Tibial artery (tissue), 4 donors: ENCODE measurements at regions not wholly inside any gene's neighbourhood (a gene's known extent, or its start where the extent isn't known, plus 50 kb on each side); places are given as distances from the start of the nearest gene placed in this dataset.

Experiments
- DNase-seq, 2 donors: peaks; one replicate each; pipeline ENCODE4 v3.0.0-alpha.2; 2019
- H3K27ac ChIP-seq, 2 donors: fragments of 200-600 bp; sonication (generic) in 1 of 2; 1 replicate in 1 of 2; 2 replicates in 1 of 2; pipeline ENCODE4 v1.5.1; 2018 to 2019; ENCODE audit warnings: mild to moderate bottlenecking in 1 of 2
- H3K27me3 ChIP-seq, 2 donors: fragments of 200-600 bp; sonication (generic) in 1 of 2; one replicate each; pipeline versions ENCODE4 v1.5.1 to v1.6.0; 2016 to 2019
- H3K36me3 ChIP-seq, 3 donors: fragments of 200-600 bp; sonication (generic) in 2 of 3; one replicate each; pipeline ENCODE4 v1.5.1; 2016 to 2019; ENCODE audit warnings: mild to moderate bottlenecking in 2 of 3
- H3K4me1 ChIP-seq, 4 donors: fragments of 200-600 bp; sonication (generic) in 2 of 4; 1 replicate in 3 of 4; 2 replicates in 1 of 4; pipeline ENCODE4 v1.5.1; 2016 to 2019
- H3K4me3 ChIP-seq, 2 donors: fragments of 200-600 bp; sonication (generic) in 1 of 2; 1 replicate in 1 of 2; 2 replicates in 1 of 2; pipeline ENCODE4 v1.5.1; 2018 to 2019; ENCODE audit warnings: mild to moderate bottlenecking in 2 of 2
- H3K9me3 ChIP-seq, 3 donors: fragments of 200-600 bp; sonication (generic) in 1 of 3; one replicate each; pipeline ENCODE4 v1.5.1; 2016 to 2019
- CTCF ChIP-seq, 2 experiments: fragments of 200-600 bp in 1 of 2; fragments of 450-650 bp in 1 of 2; IDR thresholded peaks; one replicate each; pipeline ENCODE4 v1.5.1; 2017 to 2019; ENCODE audit warnings: antibody characterized with exemption in 2 of 2, mild to moderate bottlenecking in 1 of 2, moderate library complexity in 1 of 2
- intact Hi-C: fragments of 100-400 bp; cut with DNase I; formaldehyde crosslinking; loops from one replicate; pipeline ENCODE4 v1.15.0; 2023; ENCODE audit warnings: low total_unique reads

GRCh38 chr5:124074500-124074899 lies 562.5 kb downstream of the CSNK1G3 start:
- Histone ChIP-seq H3K27me3 (no peaks in the 10 kb centered on the region), H3K36me3 (no peaks in the 10 kb centered on the region), H3K27ac (no peak overlapping the region), H3K4me1 (no peaks in the 10 kb centered on the region), H3K9me3 (no peaks in the 10 kb centered on the region), H3K4me3 (no peak overlapping the region)
- DNase-seq, result no peak
- intact Hi-C loops, result no loop called here
- no peak for TF ChIP-seq CTCF (IDR thresholded peaks at IDR 0.05)

GRCh38 chr5:124072570-124072969 lies 560.6 kb downstream of the CSNK1G3 start:
- DNase-seq, result no peak
- no peaks in the 10 kb centered on the region for H3K4me1 ChIP-seq
- H3K27ac ChIP-seq, result no peak overlapping the region

GRCh38 chr5:124071039-124071438 lies 559.1 kb downstream of the CSNK1G3 start:
- no peak for DNase-seq
- Histone ChIP-seq H3K4me3 (no peak overlapping the region), H3K36me3 (no peaks in the 10 kb centered on the region), H3K27me3 (no peaks in the 10 kb centered on the region), H3K27ac (no peak overlapping the region), H3K4me1 (no peaks in the 10 kb centered on the region), H3K9me3 (no peaks in the 10 kb centered on the region)
- TF ChIP-seq CTCF (IDR thresholded peaks at IDR 0.05), result no peak
- intact Hi-C loops, result no loop called here

More at GRCh38 chr5:124072570-124072969, 560.6 kb downstream of the CSNK1G3 start:
- Histone ChIP-seq H3K4me3 (no peak overlapping the region), H3K27me3 (no peaks in the 10 kb centered on the region), H3K9me3 (no peaks in the 10 kb centered on the region), H3K36me3 (no peaks in the 10 kb centered on the region)
- intact Hi-C loops, result no loop called here
- TF ChIP-seq CTCF (IDR thresholded peaks at IDR 0.05), result no peak

- no peak for TF ChIP-seq CTCF (IDR thresholded peaks at IDR 0.05)
- DNase-seq, result no peak
- intact Hi-C loops, result no loop called here
Observed at GRCh38 chr5:124065508-124065907, 553.5 kb downstream of the CSNK1G3 start.

GRCh38 chr5:124064956-124065355 lies 553.0 kb downstream of the CSNK1G3 start:
- no peak overlapping the region for H3K27ac ChIP-seq
- no peak for DNase-seq
- H3K4me3 ChIP-seq, result no peak overlapping the region
- no peaks in the 10 kb centered on the region for H3K27me3 ChIP-seq
- intact Hi-C loops, result no loop called here
- peaks cover 0 to 18% (median 8%) of the 10 kb centered on the region in 4 donors for H3K4me1 ChIP-seq
- H3K9me3 ChIP-seq, result no peaks in the 10 kb centered on the region
- TF ChIP-seq CTCF (IDR thresholded peaks at IDR 0.05), result no peak
- H3K36me3 ChIP-seq, result no peaks in the 10 kb centered on the region

More at GRCh38 chr5:124065508-124065907, 553.5 kb downstream of the CSNK1G3 start:
- Histone ChIP-seq H3K4me1 (peaks cover 0 to 16% (median 8%) of the 10 kb centered on the region in 4 donors), H3K27me3 (no peaks in the 10 kb centered on the region), H3K4me3 (no peak overlapping the region), H3K36me3 (no peaks in the 10 kb centered on the region), H3K9me3 (no peaks in the 10 kb centered on the region), H3K27ac (no peak overlapping the region)

GRCh38 chr5:124061663-124062062 lies 549.7 kb downstream of the CSNK1G3 start:
- intact Hi-C loops, result no loop called here
- peak in 1 of 2 donors; percentile 54 for DNase-seq
- Histone ChIP-seq H3K36me3 (no peaks in the 10 kb centered on the region), H3K4me3 (no peak overlapping the region), H3K27me3 (no peaks in the 10 kb centered on the region), H3K27ac (no peak overlapping the region), H3K4me1 (peaks cover 0 to 27% (median 11%) of the 10 kb centered on the region in 4 donors), H3K9me3 (no peaks in the 10 kb centered on the region)
- TF ChIP-seq CTCF (IDR thresholded peaks at IDR 0.05), result no peak
